ENCODE measurements at regions not wholly inside any gene's neighbourhood (a gene's known extent, or its start where the extent isn't known, plus 50 kb on each side); places are given as distances from the start of the nearest gene placed in this dataset.

- DNase-seq = no peak
Observed at GRCh38 chr4:104899863-104900262, 246.8 kb upstream of the TET2 start.

GRCh38 chr4:104901438-104901837 lies 245.2 kb upstream of the TET2 start:
- DNase-seq = no peak

DNA sequence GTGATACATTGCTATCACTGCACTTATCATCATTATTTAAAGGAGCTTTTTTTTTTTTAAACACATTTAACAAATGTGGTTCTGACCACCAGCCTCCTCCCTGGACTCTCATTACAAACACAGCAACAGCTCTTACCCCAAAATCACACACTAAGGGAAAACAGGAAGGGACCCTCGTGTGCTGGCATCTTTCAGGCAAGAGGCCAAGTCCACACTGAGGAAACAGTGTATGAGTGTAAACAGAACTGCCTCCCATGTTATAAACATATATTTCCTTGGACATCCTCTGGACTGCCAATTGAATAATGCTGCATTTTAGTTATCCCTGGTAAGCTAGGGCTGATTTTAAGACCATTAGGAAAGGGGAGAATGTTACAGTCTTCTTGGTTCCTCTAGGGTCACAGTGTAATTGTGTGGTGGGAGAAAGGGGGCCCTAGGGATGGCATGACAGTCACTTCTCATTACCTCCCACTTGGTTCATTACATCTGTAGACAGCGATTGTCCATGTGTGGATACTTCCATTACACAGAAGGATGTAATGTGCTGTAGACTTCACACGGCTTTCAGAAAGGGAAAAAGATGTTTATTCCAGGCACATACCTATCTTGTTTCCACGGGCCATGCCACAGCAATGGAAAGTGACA lies 244.6 kb upstream of the TET2 start:
- DNase-seq = no peak

GRCh38 chr4:104905065-104905464 lies 241.6 kb upstream of the TET2 start:
- DNase-seq = no peak

- DNase-seq = no peak
Observed at GRCh38 chr4:104905546-104905945, 241.1 kb upstream of the TET2 start.

DNA sequence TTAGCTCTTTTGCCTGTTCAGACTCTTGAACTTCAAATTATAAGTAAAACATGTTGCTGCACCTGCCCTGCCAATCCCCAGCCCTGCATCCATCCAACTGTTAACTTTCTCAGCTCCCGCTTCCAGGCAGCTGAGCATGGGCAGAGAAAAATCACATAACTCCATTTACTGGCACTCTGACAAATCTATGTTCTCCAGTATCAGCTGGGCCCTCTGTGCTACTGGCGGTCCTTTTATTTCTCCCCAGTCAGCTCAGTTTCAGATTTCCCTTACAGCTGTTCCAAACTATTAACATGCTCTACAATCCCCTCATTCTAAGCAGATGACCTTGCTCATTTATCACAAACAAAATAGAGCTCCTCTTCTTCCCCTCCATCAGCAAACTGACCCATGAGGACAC lies 240.4 kb upstream of the TET2 start:
- DNase-seq = no peak

DNA sequence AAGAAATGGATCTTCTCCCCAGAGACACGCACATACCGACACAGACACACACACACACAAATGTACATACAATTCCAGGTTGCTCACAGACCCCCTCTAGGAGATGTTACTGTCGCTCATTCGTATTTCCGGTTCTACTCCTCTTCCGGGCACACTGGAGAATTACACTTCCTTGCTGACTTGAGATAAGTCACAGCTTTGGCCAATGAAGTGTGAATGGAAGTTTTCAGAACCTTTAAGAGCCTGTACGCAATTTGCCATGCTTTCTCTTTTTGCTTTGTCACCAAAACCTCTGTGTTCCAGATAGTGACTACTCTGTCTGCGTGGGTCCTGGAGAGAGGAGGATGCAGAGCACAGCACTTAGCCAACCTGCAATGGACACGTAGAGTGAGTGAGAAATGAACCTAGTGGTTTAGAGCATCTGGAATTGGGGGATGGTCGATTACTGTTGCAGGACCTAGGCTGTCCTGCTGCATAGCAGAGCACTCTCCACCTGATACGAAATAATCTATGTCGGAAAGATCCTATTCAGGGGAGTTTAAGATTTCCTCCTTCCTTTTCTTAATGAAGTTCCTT lies 239.5 kb upstream of the TET2 start:
- no peak for DNase-seq

DNA sequence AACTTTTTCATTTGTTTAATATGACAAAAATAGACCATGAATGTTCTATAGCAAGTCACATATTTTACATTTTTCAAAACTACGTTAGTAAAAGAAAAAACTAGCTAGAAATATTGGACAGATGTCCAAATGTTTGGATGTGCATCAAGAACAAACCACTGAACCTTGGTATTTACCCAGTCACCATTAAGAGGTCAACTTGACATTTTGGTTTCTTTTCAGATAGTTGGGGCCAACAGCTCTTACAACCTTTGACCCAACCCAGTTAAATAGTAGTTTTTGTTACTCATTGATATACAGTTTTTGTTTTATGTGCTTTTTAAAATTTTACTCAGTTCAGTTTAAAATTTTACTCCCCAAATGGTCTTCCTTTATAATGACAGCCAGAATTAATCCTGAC lies 238.7 kb upstream of the TET2 start:
- DNase-seq = no peak

GRCh38 chr4:104909376-104909775 lies 237.3 kb upstream of the TET2 start:
- no peak for DNase-seq

- DNase-seq = no peak
Observed at GRCh38 chr4:104912518-104912917, 234.2 kb upstream of the TET2 start.

GRCh38 chr4:104915373-104915772 lies 231.3 kb upstream of the TET2 start:
- no peak for DNase-seq

- DNase-seq = no peak
Observed at GRCh38 chr4:104915864-104916263, 230.8 kb upstream of the TET2 start.

GRCh38 chr4:104919406-104919805 lies 227.3 kb upstream of the TET2 start:
- DNase-seq = no peak

DNA sequence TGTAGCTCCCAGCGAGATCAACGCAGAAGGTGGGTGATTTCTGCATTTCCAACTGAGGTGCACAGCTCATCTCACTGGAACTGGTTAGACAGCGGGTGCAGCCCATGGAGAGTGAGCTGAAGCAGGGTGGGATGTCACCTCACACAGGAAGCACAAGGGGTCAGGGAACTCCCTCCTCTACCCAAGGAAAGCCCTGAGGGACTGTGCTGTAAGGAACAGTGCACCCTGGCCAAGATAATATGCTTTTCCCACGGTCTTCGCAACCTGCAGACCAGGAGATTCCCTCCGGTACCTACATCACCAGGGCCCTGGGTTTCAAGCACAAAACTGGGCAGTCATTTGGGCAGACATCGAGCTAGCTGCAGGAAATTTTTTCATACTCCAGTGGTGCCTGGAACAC lies 216.4 kb upstream of the TET2 start:
- no peak for DNase-seq

GRCh38 chr4:104930745-104931736 lies 215.6 kb upstream of the TET2 start:
- DNase-seq = peak in 1 of 5 donors; percentile 66

DNA sequence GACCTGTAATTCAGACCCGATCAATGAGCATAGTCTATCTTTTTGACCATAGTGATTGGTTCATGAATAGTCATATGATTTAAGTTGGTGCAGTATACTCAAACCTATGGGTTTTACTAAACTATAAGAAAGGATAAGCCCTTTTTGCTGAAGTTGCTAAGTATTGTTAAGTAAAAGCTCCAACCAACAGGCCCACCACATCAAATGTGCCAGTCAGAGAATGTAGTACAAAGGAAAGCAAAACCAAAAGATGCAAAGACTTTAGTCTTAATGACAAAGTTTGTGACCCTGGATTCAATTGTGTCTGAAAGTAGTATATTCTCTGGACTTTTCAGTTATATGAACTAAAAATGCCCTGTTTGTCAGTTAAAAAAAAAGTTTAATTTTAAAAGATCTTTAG lies 208.1 kb upstream of the TET2 start:
- peak in 1 of 5 donors; percentile 22 for DNase-seq

GRCh38 chr4:104940927-104941326 lies 205.7 kb upstream of the TET2 start:
- DNase-seq = no peak

DNA sequence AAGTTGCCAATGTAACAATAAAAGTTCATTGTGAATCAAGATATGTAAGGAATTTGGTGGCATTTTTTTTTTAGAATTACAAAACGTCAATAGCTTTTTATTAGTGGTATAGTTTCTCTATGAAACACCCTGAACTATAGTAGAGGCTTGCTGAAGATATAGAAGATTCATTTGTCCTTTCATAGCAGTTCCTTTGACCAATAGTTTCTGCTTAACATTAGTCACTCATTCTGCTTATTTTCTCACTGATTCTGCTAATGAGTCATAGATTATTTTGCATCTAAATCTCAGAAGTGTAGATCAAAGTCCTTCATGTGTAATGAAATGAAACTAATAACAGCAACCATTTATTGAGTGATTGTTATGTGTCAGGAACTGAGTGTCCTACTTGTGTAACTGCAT lies 205.0 kb upstream of the TET2 start:
- DNase-seq = peak in 1 of 5 donors; percentile 12

GRCh38 chr4:104942990-104943743 lies 203.5 kb upstream of the TET2 start:
- DNase-seq = no peak

DNA sequence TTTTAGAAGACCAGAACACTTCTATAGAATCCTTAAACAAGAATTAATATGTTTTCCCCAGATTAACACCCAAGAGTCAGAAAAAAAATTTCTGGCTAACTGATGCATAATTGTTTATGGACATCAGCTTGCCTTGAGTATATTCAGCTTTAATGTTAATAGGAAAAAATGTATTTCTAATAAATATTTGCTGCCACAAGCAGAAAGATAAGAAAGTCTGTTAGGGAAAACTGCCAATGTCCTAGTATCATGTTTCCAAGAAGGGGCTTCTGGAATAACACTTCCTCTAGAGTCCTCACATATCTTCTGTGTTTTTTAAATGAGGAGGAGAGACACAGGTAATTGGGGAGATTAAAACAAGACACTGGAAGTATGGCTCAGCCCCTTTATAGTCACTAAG lies 202.1 kb upstream of the TET2 start:
- no peak for DNase-seq

DNA sequence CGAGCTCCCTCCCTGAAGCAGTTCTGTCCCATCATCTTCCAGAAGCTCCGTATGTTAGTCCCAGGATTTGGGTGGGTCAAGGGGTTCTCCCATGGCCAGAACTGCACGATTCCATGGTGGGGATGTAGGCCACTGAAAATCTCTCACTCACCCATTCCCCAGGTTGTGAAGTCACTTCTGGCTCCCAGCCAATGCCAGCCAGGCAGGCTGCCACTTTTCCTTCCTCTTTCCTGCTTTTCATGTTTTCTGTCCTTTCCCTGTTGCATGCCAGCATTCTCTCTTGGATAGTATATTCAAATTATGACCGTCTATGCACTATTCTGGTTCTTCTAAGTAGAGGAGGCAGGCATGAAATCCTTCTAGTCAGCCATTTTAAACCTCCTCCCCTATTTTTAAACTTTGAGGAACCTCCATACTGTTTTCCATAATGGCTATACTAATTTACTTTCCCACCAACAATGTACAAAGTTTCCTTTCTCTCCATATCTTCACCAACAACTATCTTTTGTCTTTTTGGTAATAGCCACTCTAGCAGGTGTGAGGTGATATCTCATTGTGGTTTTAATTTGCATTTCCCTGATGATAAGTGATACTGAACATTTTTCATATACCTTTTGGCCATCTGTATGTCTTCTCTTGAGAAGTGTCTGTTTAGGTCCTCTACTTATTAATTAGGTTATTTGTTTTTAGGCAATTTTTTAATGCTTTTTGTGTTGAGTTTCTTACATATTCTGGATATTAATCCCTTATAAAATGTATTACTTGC lies 182.1 kb upstream of the TET2 start:
- DNase-seq = no peak

- DNase-seq = peak in 1 of 5 donors; percentile 91
Observed at GRCh38 chr4:104966349-104967033, 180.2 kb upstream of the TET2 start.

Data from T-helper 1 cell (primary cell).